Heart right ventricle (tissue), 16 donors: ENCODE measurements at regions not wholly inside any gene's neighbourhood (a gene's known extent, or its start where the extent isn't known, plus 50 kb on each side); places are given as distances from the start of the nearest gene placed in this dataset.

ENCODE experiments used
- ATAC-seq, 8 donors: fragments of 200-7000 bp; cut with Tn5 transposase; one replicate each; pipeline ENCODE4 v1.9.1; 2020; ENCODE audit warnings: mild to moderate bottlenecking in 8 of 8, moderate library complexity in 8 of 8, moderate number of reproducible peaks in 1 of 8
- DNase-seq, 2 donors: peaks; one replicate each; pipeline ENCODE4 v3.0.0-alpha.2; 2020
- H3K27ac ChIP-seq, 10 donors: fragments of 200-600 bp; sonication (generic) in 2 of 10; one replicate each; pipeline versions ENCODE4 v1.5.0 to v1.8.0; 2020 to 2022; ENCODE audit warnings: mild to moderate bottlenecking in 3 of 10
- H3K27me3 ChIP-seq, 7 donors: fragments of 200-600 bp; one replicate each; pipeline ENCODE4 v1.8.0; 2021 to 2022; ENCODE audit warnings: mild to moderate bottlenecking in 2 of 7
- H3K36me3 ChIP-seq, 9 donors: fragments of 200-600 bp; sonication (generic) in 1 of 9; one replicate each; pipeline versions ENCODE4 v1.5.0 to v1.8.0; 2020 to 2022; ENCODE audit warnings: mild to moderate bottlenecking in 2 of 9
- H3K4me1 ChIP-seq, 9 donors: fragments of 200-600 bp; sonication (generic) in 1 of 9; one replicate each; pipeline versions ENCODE4 v1.5.0 to v1.8.0; 2020 to 2022; ENCODE audit warnings: mild to moderate bottlenecking in 4 of 9
- H3K4me3 ChIP-seq, 10 donors: fragments of 200-600 bp; sonication (generic) in 2 of 10; one replicate each; pipeline versions ENCODE4 v1.5.0 to v1.8.0; 2020 to 2022; ENCODE audit warnings: mild to moderate bottlenecking in 7 of 10, moderate library complexity in 2 of 10
- H3K9me3 ChIP-seq, 11 donors: fragments of 200-600 bp in 10 of 11; sonication (generic) in 2 of 11; one replicate each; pipeline versions ENCODE4 v1.5.0 to v1.8.0; 2013 to 2022; ENCODE audit warnings: mild to moderate bottlenecking in 2 of 11, control low read depth in 1 of 11, moderate library complexity in 1 of 11
- CTCF ChIP-seq, 9 donors: fragments of 200-600 bp; sonication (generic) in 2 of 9; IDR thresholded peaks; one replicate each; pipeline versions ENCODE4 v1.5.0 to v1.8.0; 2021 to 2022; ENCODE audit warnings: antibody characterized with exemption in 9 of 9, mild to moderate bottlenecking in 5 of 9, moderate library complexity in 1 of 9
- WGBS, 2 donors: extraction: QIAGEN DNeasy Blood & Tissue Kit; methylation state at CpG; one replicate each; pipeline ENCODE4 v1.1.7; 2013; ENCODE audit warnings: inconsistent platforms in 1 of 2; 5-methylcytosine and 5-hydroxymethylcytosine counted together
- intact Hi-C, 10 donors: fragments of 100-400 bp; cut with DNase I; formaldehyde crosslinking; loops; one replicate each; pipeline versions ENCODE4 v1.11.1 to v1.14.2; 2022
- donor health status: Arrhythmogenic right ventricular cardiomyopathy.
- donor health status: ischemic (EF 13 %, LVEDD 7.1; RV severe dilation, severe dysfunction).
- donor health status: healthy with polysubstance abuse.
- donor health status: DM: no; HTN: yes; CAD: no.
- donor health status: DM: no; HTN: no; CAD: no.
- donor health status: ischemic (EF 25% LVEDD 6.9; RV normal size, moderate dysfunction).
- donor health status: ischemic (EF 25% LVEDD 5.7; RV mildly dilated, moderate dysfunction).
- donor health status: healthy.
- donor health status: DM: yes; HTN: yes; CAD: no.
- donor health status: Ischemic cardiomyopathy.
- donor health status: ischemic (EF 35%, LVEDD 5.7; RV mildly dilated, moderate dysfunction).
- donor health status: nonischemic (EF 11% LVEDD 7.7; RV severe dilation, severe dysfunction).
- donor health status: DM: yes; HTN: yes; CAD: no.
- donor health status: PGD.
- donor health status: ischemic (EF 29% LVEDD 5.4; RV normal size, mild dysfunction).
- donor health status: nonischemic (EF 23%, LVEDD 6.1; RV moderate dilation, normal function).

GRCh38 chr16:9557713-9558112 is 466.3 kb downstream of the HAPSTR1 start:
- TF ChIP-seq CTCF (IDR thresholded peaks at IDR 0.05), result no peak
- WGBS, 2 donors, result 80 to 84% methylated on average over 3 of the region's 3 CpGs
- no peak for DNase-seq
- intact Hi-C loops, result no loop called here
- ATAC-seq, result no peak
- Histone ChIP-seq H3K27me3 (peaks cover 0 to 4% (median 0%) of the 10 kb centered on the region in 7 donors), H3K9me3 (peaks cover 0 to 12% (median 0%) of the 10 kb centered on the region in 11 donors), H3K4me3 (no peak overlapping the region), H3K27ac (no peak overlapping the region), H3K36me3 (no peaks in the 10 kb centered on the region), H3K4me1 (no peaks in the 10 kb centered on the region)

- H3K27me3 ChIP-seq, result no peaks in the 10 kb centered on the region
- WGBS, 2 donors, result 82 to 84% methylated on average over 6 of the region's 6 CpGs
- H3K4me3 ChIP-seq, result no peak overlapping the region
- peaks cover 0 to under 1% (median 0%) of the 10 kb centered on the region in 11 donors for H3K9me3 ChIP-seq
- H3K36me3 ChIP-seq, result no peaks in the 10 kb centered on the region
- ATAC-seq (no peak), DNase-seq (no peak)
- no peak overlapping the region for H3K27ac ChIP-seq
- H3K4me1 ChIP-seq, result no peaks in the 10 kb centered on the region
- no peak for TF ChIP-seq CTCF (IDR thresholded peaks at IDR 0.05)
- intact Hi-C loops, result no loop called here
Measured at GRCh38 chr16:9566099-9566498, 474.7 kb downstream of the HAPSTR1 start.

DNA sequence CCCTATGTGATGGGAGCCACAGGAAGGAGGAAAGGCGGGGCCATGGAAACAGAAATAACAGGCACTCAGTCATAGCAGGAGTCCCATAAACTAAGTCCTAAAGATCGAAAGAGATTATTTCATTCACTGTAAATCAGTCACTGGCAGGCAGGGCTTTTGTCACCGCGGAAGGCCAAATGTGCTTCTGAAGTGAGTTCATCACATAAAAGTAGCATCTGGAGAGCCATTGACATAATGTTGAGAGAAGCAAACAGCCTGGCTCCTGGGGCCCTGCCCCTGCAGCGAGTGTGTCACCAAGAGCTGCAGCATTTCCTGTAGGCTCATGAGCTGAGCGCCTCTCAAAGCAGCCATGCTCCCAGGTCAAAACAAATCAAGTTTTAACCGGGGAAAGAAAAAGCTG is 476.2 kb downstream of the HAPSTR1 start:
- ATAC-seq (no peak), DNase-seq (no peak)
- 68 to 69% methylated on average over 7 of the region's 7 CpGs for WGBS, 2 donors
- intact Hi-C loops, result no loop called here
- no peaks in the 10 kb centered on the region for H3K4me1 ChIP-seq
- H3K36me3 ChIP-seq, result no peaks in the 10 kb centered on the region
- H3K27ac ChIP-seq, result no peak overlapping the region
- TF ChIP-seq CTCF (IDR thresholded peaks at IDR 0.05), result no peak
- H3K27me3 ChIP-seq, result no peaks in the 10 kb centered on the region
- no peak overlapping the region for H3K4me3 ChIP-seq
- peaks cover 0 to 4% (median 0%) of the 10 kb centered on the region in 11 donors for H3K9me3 ChIP-seq

- TF ChIP-seq CTCF (IDR thresholded peaks at IDR 0.05), result no peak
- Histone ChIP-seq H3K9me3 (peaks cover 0 to 4% (median 0%) of the 10 kb centered on the region in 11 donors), H3K27ac (no peak overlapping the region), H3K36me3 (no peaks in the 10 kb centered on the region), H3K4me3 (no peak overlapping the region), H3K27me3 (no peaks in the 10 kb centered on the region), H3K4me1 (no peaks in the 10 kb centered on the region)
- intact Hi-C loops, result no loop called here
- ATAC-seq, result no peak
- DNase-seq, result no peak
- WGBS, 2 donors, result 83 to 91% methylated on average over 2 of the region's 2 CpGs
Measured at GRCh38 chr16:9568261-9568660, 476.8 kb downstream of the HAPSTR1 start.
